HepG2 (cell line): ENCODE measurements at regions not wholly inside any gene's neighbourhood (a gene's known extent, or its start where the extent isn't known, plus 50 kb on each side); places are given as distances from the start of the nearest gene placed in this dataset.

Experiments
- ARNTL ChIP-seq: sonication (generic); formaldehyde crosslinking; IDR thresholded peaks from 2 replicates; pipeline ENCODE4 v1.4.0; 2020; ENCODE audit warnings: mild to moderate bottlenecking, missing genetic modification reagents
- CBX5 ChIP-seq: sonication (generic); formaldehyde crosslinking; IDR thresholded peaks from 2 replicates; pipeline ENCODE4 v1.4.0; 2020; ENCODE audit warnings: missing genetic modification reagents, borderline replicate concordance
- CC2D1A ChIP-seq: sonication (generic); formaldehyde crosslinking; IDR thresholded peaks from 2 replicates; pipeline ENCODE4 v1.8.1; 2023; ENCODE audit warnings: mild to moderate bottlenecking, missing genetic modification reagents
- MED13 ChIP-seq: sonication (generic); formaldehyde crosslinking; IDR thresholded peaks from 2 replicates; pipeline ENCODE4 v1.5.0; 2020; ENCODE audit warnings: missing genetic modification reagents
- MXI1 ChIP-seq: IDR thresholded peaks from 3 replicates; pipeline ENCODE4 v1.6.1; 2012; ENCODE audit warnings: low read depth, low read length, inconsistent platforms, borderline replicate concordance
- NCOA5 ChIP-seq: sonication (generic); formaldehyde crosslinking; IDR thresholded peaks from 2 replicates; pipeline ENCODE4 v1.4.0; 2020; ENCODE audit warnings: missing genetic modification reagents
- NFE2 ChIP-seq: sonication (generic); formaldehyde crosslinking; IDR thresholded peaks from 2 replicates; pipeline ENCODE4 v1.4.0; 2020; ENCODE audit warnings: missing genetic modification reagents
- REL ChIP-seq: sonication (generic); formaldehyde crosslinking; conservative IDR thresholded peaks from 2 replicates; pipeline ENCODE4 v1.8.0; 2022; ENCODE audit warnings: mild to moderate bottlenecking, missing genetic modification reagents, moderate library complexity
- SALL1 ChIP-seq: sonication (generic); formaldehyde crosslinking; IDR thresholded peaks from 2 replicates; pipeline ENCODE4 v1.8.0; 2022; ENCODE audit warnings: mild to moderate bottlenecking, missing genetic modification reagents
- SCMH1 ChIP-seq: sonication (generic); formaldehyde crosslinking; IDR thresholded peaks from 2 replicates; pipeline ENCODE4 v1.9.0; 2021; ENCODE audit warnings: missing genetic modification reagents, mild to moderate bottlenecking, borderline replicate concordance
- SIN3A ChIP-seq: IDR thresholded peaks from 2 replicates; pipeline ENCODE4 v1.6.1; 2011; ENCODE audit warnings: low read depth, mild to moderate bottlenecking, control low read depth, low read length, borderline replicate concordance
- ZNF10 ChIP-seq: sonication (generic); formaldehyde crosslinking; IDR thresholded peaks from 2 replicates; pipeline ENCODE4 v1.4.0; 2020; ENCODE audit warnings: mild to moderate bottlenecking, low read depth, missing genetic modification reagents, borderline replicate concordance
- ZNF281 ChIP-seq: sonication (generic); formaldehyde crosslinking; IDR thresholded peaks from 2 replicates; pipeline ENCODE4 v1.4.0; 2020; ENCODE audit warnings: missing genetic modification reagents, borderline replicate concordance
- ZNF460 ChIP-seq: sonication (generic); formaldehyde crosslinking; IDR thresholded peaks from 2 replicates; pipeline ENCODE4 v1.5.1; 2020; ENCODE audit warnings: missing genetic modification reagents, mild to moderate bottlenecking, borderline replicate concordance
- ZNF546 ChIP-seq: sonication (generic); formaldehyde crosslinking; conservative IDR thresholded peaks from 2 replicates; pipeline ENCODE4 v1.8.1; 2023; ENCODE audit warnings: mild to moderate bottlenecking, missing genetic modification reagents
- ZNF7 ChIP-seq: IDR thresholded peaks from 2 replicates; pipeline ENCODE4 v1.6.1; 2016; ENCODE audit warnings: missing biosample characterization, missing genetic modification reagents
- TF ChIP-seq, protein P1 (sequence below): sonication (generic); formaldehyde crosslinking; IDR thresholded peaks from 2 replicates; pipeline ENCODE4 v1.5.0; 2020; ENCODE audit warnings: missing genetic modification reagents, mild to moderate bottlenecking, borderline replicate concordance
- TF ChIP-seq, protein P2 (sequence below): sonication (generic); formaldehyde crosslinking; IDR thresholded peaks from 2 replicates; pipeline ENCODE4 v1.5.0; 2020; ENCODE audit warnings: mild to moderate bottlenecking, missing genetic modification reagents
- TF ChIP-seq, protein P3 (sequence below): sonication (generic); formaldehyde crosslinking; IDR thresholded peaks from 2 replicates; pipeline ENCODE4 v1.5.0; 2020; ENCODE audit warnings: mild to moderate bottlenecking, missing genetic modification reagents
- TF ChIP-seq, protein P4 (sequence below): sonication (generic); formaldehyde crosslinking; IDR thresholded peaks from 2 replicates; pipeline ENCODE4 v1.5.1; 2020; ENCODE audit warnings: mild to moderate bottlenecking, missing genetic modification reagents, borderline replicate concordance

GRCh38 chr7:89887489-89887888 lies 266.8 kb upstream of the STEAP1 start (continued):
- TF ChIP-seq SCMH1 (CRISPR knock-in tag) (no peak), ARNTL (CRISPR knock-in tag) (no peak), ZNF7 (CRISPR knock-in tag) (no peak), NCOA5 (CRISPR knock-in tag) (no peak), ZNF281 (no peak), CC2D1A (no peak), ZNF460 (no peak), SIN3A (0 out of 2 replicates have a peak, but pooled peaks have one; percentile 40), MED13 (CRISPR knock-in tag) (no peak), SALL1 (peak; percentile 15; the same call in 1 of the 2 replicates), NFE2 (CRISPR knock-in tag) (peak; percentile 79; the same call in 1 of the 2 replicates), MXI1 (0 out of 3 replicates have a peak, but pooled peaks have one; percentile 41), REL (no peak), ZNF10 (CRISPR knock-in tag) (no peak), ZNF546 (no peak), CBX5 (CRISPR knock-in tag) (no peak)
- TF ChIP-seq, protein P1, sequence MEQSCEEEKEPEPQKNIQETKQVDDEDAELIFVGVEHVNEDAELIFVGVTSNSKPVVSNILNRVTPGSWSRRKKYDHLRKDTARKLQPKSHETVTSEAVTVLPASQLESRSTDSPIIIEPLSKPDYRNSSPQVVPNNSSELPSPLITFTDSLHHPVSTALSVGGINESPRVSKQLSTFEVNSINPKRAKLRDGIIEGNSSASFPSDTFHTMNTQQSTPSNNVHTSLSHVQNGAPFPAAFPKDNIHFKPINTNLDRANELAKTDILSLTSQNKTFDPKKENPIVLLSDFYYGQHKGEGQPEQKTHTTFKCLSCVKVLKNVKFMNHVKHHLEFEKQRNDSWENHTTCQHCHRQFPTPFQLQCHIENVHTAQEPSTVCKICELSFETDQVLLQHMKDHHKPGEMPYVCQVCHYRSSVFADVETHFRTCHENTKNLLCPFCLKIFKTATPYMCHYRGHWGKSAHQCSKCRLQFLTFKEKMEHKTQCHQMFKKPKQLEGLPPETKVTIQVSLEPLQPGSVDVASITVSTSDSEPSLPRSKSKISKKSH (CRISPR knock-in tag), result no peak
- TF ChIP-seq, protein P2, sequence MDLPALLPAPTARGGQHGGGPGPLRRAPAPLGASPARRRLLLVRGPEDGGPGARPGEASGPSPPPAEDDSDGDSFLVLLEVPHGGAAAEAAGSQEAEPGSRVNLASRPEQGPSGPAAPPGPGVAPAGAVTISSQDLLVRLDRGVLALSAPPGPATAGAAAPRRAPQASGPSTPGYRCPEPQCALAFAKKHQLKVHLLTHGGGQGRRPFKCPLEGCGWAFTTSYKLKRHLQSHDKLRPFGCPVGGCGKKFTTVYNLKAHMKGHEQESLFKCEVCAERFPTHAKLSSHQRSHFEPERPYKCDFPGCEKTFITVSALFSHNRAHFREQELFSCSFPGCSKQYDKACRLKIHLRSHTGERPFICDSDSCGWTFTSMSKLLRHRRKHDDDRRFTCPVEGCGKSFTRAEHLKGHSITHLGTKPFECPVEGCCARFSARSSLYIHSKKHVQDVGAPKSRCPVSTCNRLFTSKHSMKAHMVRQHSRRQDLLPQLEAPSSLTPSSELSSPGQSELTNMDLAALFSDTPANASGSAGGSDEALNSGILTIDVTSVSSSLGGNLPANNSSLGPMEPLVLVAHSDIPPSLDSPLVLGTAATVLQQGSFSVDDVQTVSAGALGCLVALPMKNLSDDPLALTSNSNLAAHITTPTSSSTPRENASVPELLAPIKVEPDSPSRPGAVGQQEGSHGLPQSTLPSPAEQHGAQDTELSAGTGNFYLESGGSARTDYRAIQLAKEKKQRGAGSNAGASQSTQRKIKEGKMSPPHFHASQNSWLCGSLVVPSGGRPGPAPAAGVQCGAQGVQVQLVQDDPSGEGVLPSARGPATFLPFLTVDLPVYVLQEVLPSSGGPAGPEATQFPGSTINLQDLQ (CRISPR knock-in tag), result no peak
- TF ChIP-seq, protein P3, sequence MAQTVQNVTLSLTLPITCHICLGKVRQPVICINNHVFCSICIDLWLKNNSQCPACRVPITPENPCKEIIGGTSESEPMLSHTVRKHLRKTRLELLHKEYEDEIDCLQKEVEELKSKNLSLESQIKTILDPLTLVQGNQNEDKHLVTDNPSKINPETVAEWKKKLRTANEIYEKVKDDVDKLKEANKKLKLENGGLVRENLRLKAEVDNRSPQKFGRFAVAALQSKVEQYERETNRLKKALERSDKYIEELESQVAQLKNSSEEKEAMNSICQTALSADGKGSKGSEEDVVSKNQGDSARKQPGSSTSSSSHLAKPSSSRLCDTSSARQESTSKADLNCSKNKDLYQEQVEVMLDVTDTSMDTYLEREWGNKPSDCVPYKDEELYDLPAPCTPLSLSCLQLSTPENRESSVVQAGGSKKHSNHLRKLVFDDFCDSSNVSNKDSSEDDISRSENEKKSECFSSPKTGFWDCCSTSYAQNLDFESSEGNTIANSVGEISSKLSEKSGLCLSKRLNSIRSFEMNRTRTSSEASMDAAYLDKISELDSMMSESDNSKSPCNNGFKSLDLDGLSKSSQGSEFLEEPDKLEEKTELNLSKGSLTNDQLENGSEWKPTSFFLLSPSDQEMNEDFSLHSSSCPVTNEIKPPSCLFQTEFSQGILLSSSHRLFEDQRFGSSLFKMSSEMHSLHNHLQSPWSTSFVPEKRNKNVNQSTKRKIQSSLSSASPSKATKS (CRISPR knock-in tag), result no peak
- TF ChIP-seq, protein P4, sequence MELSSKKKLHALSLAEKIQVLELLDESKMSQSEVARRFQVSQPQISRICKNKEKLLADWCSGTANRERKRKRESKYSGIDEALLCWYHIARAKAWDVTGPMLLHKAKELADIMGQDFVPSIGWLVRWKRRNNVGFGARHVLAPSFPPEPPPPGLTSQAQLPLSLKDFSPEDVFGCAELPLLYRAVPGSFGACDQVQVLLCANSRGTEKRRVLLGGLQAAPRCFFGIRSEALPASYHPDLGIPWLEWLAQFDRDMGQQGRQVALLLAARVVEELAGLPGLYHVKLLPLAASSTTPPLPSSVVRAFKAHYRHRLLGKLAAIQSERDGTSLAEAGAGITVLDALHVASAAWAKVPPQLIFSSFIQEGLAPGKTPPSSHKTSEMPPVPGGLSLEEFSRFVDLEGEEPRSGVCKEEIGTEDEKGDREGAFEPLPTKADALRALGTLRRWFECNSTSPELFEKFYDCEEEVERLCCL (CRISPR knock-in tag), result no peak
